ENCODE measurements at regions not wholly inside any gene's neighbourhood (a gene's known extent, or its start where the extent isn't known, plus 50 kb on each side); places are given as distances from the start of the nearest gene placed in this dataset.

- TF ChIP-seq POLR2AphosphoS5 (IDR thresholded peaks at IDR 0.05; ENCODE audit: low read depth, low read length) (no peak), TCF7L2 (IDR thresholded peaks at IDR 0.05; ENCODE audit: low read depth, low read length) (no peak), REST (IDR thresholded peaks at IDR 0.05; ENCODE audit: insufficient read depth in 1 of 2, low read depth in 2 of 2, low read length in 1 of 2) (no peak), CTCF (IDR thresholded peaks at IDR 0.05) (no peak), SIN3A (IDR thresholded peaks at IDR 0.05; ENCODE audit: borderline replicate concordance, insufficient read depth, low read depth, low read length) (no peak)
- POLR2A ChIA-PET = no interaction called here
- ATAC-seq (no peak), DNase-seq (ENCODE audit: low read depth, low spot score) (no peak)
- intact Hi-C loops (cut with micrococcal nuclease; ENCODE audit: unreplicated experiment) = no loop called here
- CTCF ChIA-PET = no interaction called here
- no TSS peak for BruUV-seq (replicated peaks)
- Histone ChIP-seq H3K4me1 (ENCODE audit: control insufficient read depth, insufficient read depth, low read length) (no peaks in the 10 kb centered on the region), H3K27me3 (ENCODE audit: control insufficient read depth, insufficient read depth, low read length) (no peaks in the 10 kb centered on the region), H3K36me3 (ENCODE audit: control insufficient read depth, insufficient read depth, low read length) (no peaks in the 10 kb centered on the region), H3K9me3 (ENCODE audit: control insufficient read depth, insufficient read depth, low read depth, low read length) (no peaks in the 10 kb centered on the region), H3K4me3 (ENCODE audit: low read depth in 2 of 2, low read length in 2 of 2) (no peak overlapping the region), H3K27ac (ENCODE audit: low read length) (no peak overlapping the region)
- in situ Hi-C loops (cut with HindIII; ENCODE audit: low pct_unique_long_range_greater_than_20kb, low sequenced_read_pairs) = no loop called here
Observed at GRCh38 chr22:47690586-47690985, 928.1 kb downstream of the TBC1D22A start.

GRCh38 chr22:47690166-47690565 lies 927.7 kb downstream of the TBC1D22A start:
- no TSS peak for BruUV-seq (replicated peaks)
- no peaks in the 10 kb centered on the region for H3K9me3 ChIP-seq (ENCODE audit: control insufficient read depth, insufficient read depth, low read depth, low read length)
- intact Hi-C loops (cut with micrococcal nuclease; ENCODE audit: unreplicated experiment) = no loop called here
- POLR2A ChIA-PET = no interaction called here
- no peak overlapping the region for H3K27ac ChIP-seq (ENCODE audit: low read length)
- DNase-seq (ENCODE audit: low read depth, low spot score) = no peak
- TF ChIP-seq POLR2AphosphoS5 (IDR thresholded peaks at IDR 0.05; ENCODE audit: low read depth, low read length) (no peak), REST (IDR thresholded peaks at IDR 0.05; ENCODE audit: insufficient read depth in 1 of 2, low read depth in 2 of 2, low read length in 1 of 2) (no peak), TCF7L2 (IDR thresholded peaks at IDR 0.05; ENCODE audit: low read depth, low read length) (no peak), SIN3A (IDR thresholded peaks at IDR 0.05; ENCODE audit: borderline replicate concordance, insufficient read depth, low read depth, low read length) (no peak), CTCF (IDR thresholded peaks at IDR 0.05) (no peak)
- H3K36me3 ChIP-seq (ENCODE audit: control insufficient read depth, insufficient read depth, low read length) = no peaks in the 10 kb centered on the region
- in situ Hi-C loops (cut with HindIII; ENCODE audit: low pct_unique_long_range_greater_than_20kb, low sequenced_read_pairs) = no loop called here
- H3K27me3 ChIP-seq (ENCODE audit: control insufficient read depth, insufficient read depth, low read length) = no peaks in the 10 kb centered on the region
- no peaks in the 10 kb centered on the region for H3K4me1 ChIP-seq (ENCODE audit: control insufficient read depth, insufficient read depth, low read length)
- no peak overlapping the region for H3K4me3 ChIP-seq (ENCODE audit: low read depth in 2 of 2, low read length in 2 of 2)
- ATAC-seq = no peak
- CTCF ChIA-PET = no interaction called here

All from Panc1 (cell line).